ENCODE measurements at regions not wholly inside any gene's neighbourhood (a gene's known extent, or its start where the extent isn't known, plus 50 kb on each side); places are given as distances from the start of the nearest gene placed in this dataset.
"Not testable (repeated sequence)": the region's sequence is repeated elsewhere in the genome, so short reads cannot be mapped to it uniquely, and the experiment has no call there.

- DNase-seq: no peak
These were observed 81.1 kb downstream of the ARL6IP4 start for GRCh38 chr12:123061441-123062205.

- DNase-seq: no peak
These were observed 79.0 kb downstream of the ARL6IP4 start for GRCh38 chr12:123059500-123059899.

GRCh38 chr12:123058980-123059379 is 78.5 kb downstream of the ARL6IP4 start:
- DNase-seq: no peak

GRCh38 chr12:123058481-123058880 is 78.0 kb downstream of the ARL6IP4 start:
- no peak for DNase-seq

GRCh38 chr12:123057513-123058265 is 77.2 kb downstream of the ARL6IP4 start:
- DNase-seq: no peak

GRCh38 chr12:123056709-123057108 is 76.2 kb downstream of the ARL6IP4 start:
- DNase-seq: no peak

GRCh38 chr12:123056053-123056452 is 75.6 kb downstream of the ARL6IP4 start:
- no peak for DNase-seq

GRCh38 chr12:123055281-123055766 is 74.8 kb downstream of the ARL6IP4 start:
- DNase-seq: no peak

- DNase-seq: no peak
These were observed 73.9 kb downstream of the ARL6IP4 start for GRCh38 chr12:123054371-123054770.

- DNase-seq: no peak
These were observed 71.1 kb downstream of the ARL6IP4 start for GRCh38 chr12:123051556-123051955.

GRCh38 chr12:123050913-123051312 is 70.4 kb downstream of the ARL6IP4 start:
- DNase-seq: no peak

GRCh38 chr12:123050331-123050831 is 69.9 kb downstream of the ARL6IP4 start:
- no peak for DNase-seq

GRCh38 chr12:123049398-123050240 is 69.1 kb downstream of the ARL6IP4 start:
- DNase-seq: no peak

GRCh38 chr12:123047892-123048291 is 67.4 kb downstream of the ARL6IP4 start:
- DNase-seq: not testable (repeated sequence)

- DNase-seq: no peak
These were observed 66.8 kb downstream of the ARL6IP4 start for GRCh38 chr12:123047289-123047688.

GRCh38 chr12:123046431-123046830 is 66.0 kb downstream of the ARL6IP4 start:
- DNase-seq: no peak

- DNase-seq: no peak
These were observed 65.2 kb downstream of the ARL6IP4 start for GRCh38 chr12:123045678-123046077.

GRCh38 chr12:123044351-123044750 is 63.9 kb downstream of the ARL6IP4 start:
- no peak for DNase-seq

- DNase-seq: peak; percentile 60 to 63
These were observed 63.1 kb downstream of the ARL6IP4 start for GRCh38 chr12:123043536-123044001.

- DNase-seq: no peak
These were observed 62.4 kb downstream of the ARL6IP4 start for GRCh38 chr12:123042833-123043232.

- DNase-seq: no peak
These were observed 61.6 kb downstream of the ARL6IP4 start for GRCh38 chr12:123041811-123042655.

- DNase-seq: no peak
These were observed 60.6 kb downstream of the ARL6IP4 start for GRCh38 chr12:123041042-123041531.
